HK-2 (cell line): ENCODE measurements at regions not wholly inside any gene's neighbourhood (a gene's known extent, or its start where the extent isn't known, plus 50 kb on each side); places are given as distances from the start of the nearest gene placed in this dataset.
A peak's percentile ranks its signal among the peaks of the same experiment; 100 is the strongest.
"Not testable (repeated sequence)": the region's sequence is repeated elsewhere in the genome, so short reads cannot be mapped to it uniquely, and the experiment has no call there.

Source experiments
- DNase-seq: peaks from one replicate; pipeline ENCODE4 v3.0.0-alpha.2; 2018; ENCODE audit not compliant: unreplicated experiment

- DNase-seq = peak; percentile 40
These were observed 128.8 kb downstream of the ADSS2 start for GRCh38 chr1:244322791-244323521.

GRCh38 chr1:244324176-244324883 is 127.4 kb downstream of the ADSS2 start:
- DNase-seq = no peak

GRCh38 chr1:244325056-244325758 is 126.5 kb downstream of the ADSS2 start:
- DNase-seq = no peak

- DNase-seq = no peak
These were observed 125.0 kb downstream of the ADSS2 start for GRCh38 chr1:244326757-244327156.

GRCh38 chr1:244327533-244327932 is 124.2 kb downstream of the ADSS2 start:
- no peak for DNase-seq

- DNase-seq = no peak
These were observed 123.2 kb downstream of the ADSS2 start for GRCh38 chr1:244328476-244328875.

GRCh38 chr1:244329591-244330317 is 122.0 kb downstream of the ADSS2 start:
- DNase-seq = no peak

- DNase-seq = no peak
These were observed 121.4 kb downstream of the ADSS2 start for GRCh38 chr1:244330318-244330625.

- DNase-seq = not testable (repeated sequence)
These were observed 118.9 kb downstream of the ADSS2 start for GRCh38 chr1:244332761-244333160.

- DNase-seq = not testable (repeated sequence)
These were observed 117.4 kb downstream of the ADSS2 start for GRCh38 chr1:244334315-244334714.

GRCh38 chr1:244334842-244335241 is 116.9 kb downstream of the ADSS2 start:
- DNase-seq = not testable (repeated sequence)

GRCh38 chr1:244335456-244335855 is 116.3 kb downstream of the ADSS2 start:
- DNase-seq = no peak

- no peak for DNase-seq
These were observed 115.3 kb downstream of the ADSS2 start for GRCh38 chr1:244336232-244336899.

GRCh38 chr1:244337839-244338238 is 113.9 kb downstream of the ADSS2 start:
- no peak for DNase-seq

- DNase-seq = no peak
These were observed 112.5 kb downstream of the ADSS2 start for GRCh38 chr1:244339073-244339692.

GRCh38 chr1:244339776-244340175 is 111.9 kb downstream of the ADSS2 start:
- DNase-seq = no peak

- DNase-seq = no peak
These were observed 111.3 kb downstream of the ADSS2 start for GRCh38 chr1:244340396-244340795.

GRCh38 chr1:244341455-244342450 is 110.0 kb downstream of the ADSS2 start:
- peak; percentile 82 for DNase-seq

- no peak for DNase-seq
These were observed 107.7 kb downstream of the ADSS2 start for GRCh38 chr1:244344001-244344400.
